Fibroblast of lung (primary cell): ENCODE measurements at regions not wholly inside any gene's neighbourhood (a gene's known extent, or its start where the extent isn't known, plus 50 kb on each side); places are given as distances from the start of the nearest gene placed in this dataset.

Experiments used
- DNase-seq, 2 donors: peaks; one replicate each; pipeline versions ENCODE4 v3.0.0 to v3.0.0-alpha.2; 2010; ENCODE audit warnings: low read depth in 2 of 2
- H2AFZ ChIP-seq: 2 replicates; pipeline ENCODE4 v1.5.1; 2012; ENCODE audit warnings: low read length, control low read depth, inconsistent platforms
- H3K27ac ChIP-seq: 2 replicates; pipeline ENCODE4 v1.5.1; 2011; ENCODE audit warnings: low read length, control low read depth; ENCODE audit not compliant: insufficient read depth
- H3K27me3 ChIP-seq: 2 replicates; pipeline ENCODE4 v1.5.1; 2011; ENCODE audit warnings: mild to moderate bottlenecking, low read length; ENCODE audit not compliant: control insufficient read depth, insufficient read depth
- H3K36me3 ChIP-seq: 2 replicates; pipeline ENCODE4 v1.5.1; 2011; ENCODE audit warnings: low read length; ENCODE audit not compliant: control insufficient read depth, insufficient read depth
- H3K4me1 ChIP-seq: 2 replicates; pipeline ENCODE4 v1.5.1; 2011; ENCODE audit warnings: low read length; ENCODE audit not compliant: control insufficient read depth, insufficient read depth; ENCODE audit errors: extremely low read depth
- H3K4me2 ChIP-seq: 2 replicates; pipeline ENCODE4 v1.5.1; 2011; ENCODE audit warnings: low read length, control low read depth; ENCODE audit not compliant: insufficient read depth; ENCODE audit errors: extremely low read depth
- H3K4me3 ChIP-seq, 4 experiments: fragments of 200-600 bp in 1 of 4; sonication (generic) in 1 of 4; replicated peaks in 1 of 4; 2 replicates each; pipeline ENCODE4 v1.5.1; 2011 to 2016; ENCODE audit warnings: low read length in 4 of 4, low read depth in 3 of 4, mild to moderate bottlenecking in 3 of 4, control low read depth in 2 of 4, inconsistent platforms in 1 of 4, mixed read lengths in 1 of 4; ENCODE audit not compliant: insufficient read depth in 1 of 4; ENCODE audit errors: control extremely low read depth in 1 of 4
- H3K79me2 ChIP-seq: 2 replicates; pipeline ENCODE4 v1.5.1; 2012; ENCODE audit warnings: mild to moderate bottlenecking, low read length, inconsistent platforms; ENCODE audit not compliant: control insufficient read depth, insufficient read depth
- H3K9ac ChIP-seq: 2 replicates; pipeline ENCODE4 v1.5.1; 2011; ENCODE audit warnings: mild to moderate bottlenecking, low read length, control low read depth; ENCODE audit not compliant: insufficient read depth
- H3K9me3 ChIP-seq: 2 replicates; pipeline ENCODE4 v1.5.1; 2012; ENCODE audit warnings: low read depth, low read length; ENCODE audit not compliant: control insufficient read depth, insufficient read depth
- H4K20me1 ChIP-seq: 2 replicates; pipeline ENCODE4 v1.5.1; 2011; ENCODE audit warnings: low read length; ENCODE audit not compliant: control insufficient read depth, insufficient read depth; ENCODE audit errors: extremely low read depth
- CTCF ChIP-seq, 2 donors: IDR thresholded peaks in 1 of 2; conservative IDR thresholded peaks in 1 of 2; 1 replicate in 1 of 2; 2 replicates in 1 of 2; pipeline ENCODE4 v1.5.1; 2011 to 2012; ENCODE audit warnings: low read length in 2 of 2, control low read depth in 1 of 2, inconsistent platforms in 1 of 2, low read depth in 1 of 2, mild to moderate bottlenecking in 1 of 2
- EZH2 ChIP-seq: IDR thresholded peaks from 2 replicates; pipeline ENCODE4 v1.5.1; 2012; ENCODE audit warnings: low read length, control low read depth, mild to moderate bottlenecking; ENCODE audit errors: missing control alignments

DNA sequence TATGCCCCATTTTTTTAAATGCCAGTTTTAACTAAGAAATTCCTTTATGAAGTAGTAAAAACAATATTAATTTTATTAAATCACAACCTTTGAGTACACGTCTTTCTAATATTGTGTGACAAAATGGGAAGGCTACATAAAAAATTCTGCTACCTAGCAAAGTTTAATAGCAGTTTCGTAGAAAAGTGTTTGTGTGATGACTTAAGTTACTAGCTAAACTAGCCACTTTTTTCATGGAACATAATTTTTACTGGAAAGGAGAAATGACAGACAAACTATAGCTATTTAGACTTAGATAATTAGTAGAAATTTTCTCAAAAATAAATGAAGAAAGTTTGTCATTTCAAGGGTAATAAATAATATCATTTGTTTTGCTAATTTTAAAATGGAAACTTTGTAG is 153.1 kb downstream of the GPAM start:
- Histone ChIP-seq H3K9me3 (no peaks in the 10 kb centered on the region), H2AFZ (no peak overlapping the region), H3K4me1 (no peaks in the 10 kb centered on the region), H3K27ac (no peak overlapping the region), H4K20me1 (no peaks in the 10 kb centered on the region), H3K4me2 (no peak overlapping the region), H3K27me3 (no peaks in the 10 kb centered on the region), H3K4me3 (no peak overlapping the region), H3K36me3 (no peaks in the 10 kb centered on the region), H3K9ac (no peak overlapping the region), H3K79me2 (no peaks in the 10 kb centered on the region)
- DNase-seq, result no peak
- TF ChIP-seq CTCF (conservative IDR thresholded peaks at IDR 0.05 in 1 of 2, IDR thresholded peaks at IDR 0.05 in 1 of 2; ENCODE audit: low read depth in 1 of 2, low read length in 2 of 2), result no peak
- no peak for TF ChIP-seq EZH2

DNA sequence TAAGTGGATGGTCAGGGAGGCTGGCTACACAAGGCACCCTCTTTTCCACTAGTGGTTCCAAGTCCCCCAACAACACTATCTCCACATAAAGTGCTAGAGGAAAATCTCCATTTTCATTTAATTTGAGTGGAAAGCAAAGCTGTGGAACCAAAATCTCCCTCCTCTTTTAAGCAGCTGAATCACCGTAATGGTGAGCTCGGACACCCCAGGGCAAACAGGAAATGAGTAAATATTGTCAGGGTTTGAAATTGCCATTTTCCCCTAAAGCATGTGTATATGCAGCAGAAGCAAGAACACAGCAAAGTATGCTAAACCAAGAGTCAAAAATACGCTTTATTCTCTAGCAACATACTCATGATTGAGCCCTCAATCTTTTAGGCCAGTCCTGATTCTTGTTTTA is 143.7 kb downstream of the GPAM start:
- Histone ChIP-seq H3K79me2 (no peaks in the 10 kb centered on the region), H3K9ac (no peak overlapping the region), H3K27ac (no peak overlapping the region), H3K9me3 (no peaks in the 10 kb centered on the region), H2AFZ (no peak overlapping the region), H3K4me1 (no peaks in the 10 kb centered on the region), H3K4me2 (no peak overlapping the region), H3K4me3 (no peak overlapping the region), H4K20me1 (no peaks in the 10 kb centered on the region), H3K27me3 (no peaks in the 10 kb centered on the region), H3K36me3 (no peaks in the 10 kb centered on the region)
- TF ChIP-seq CTCF (conservative IDR thresholded peaks at IDR 0.05 in 1 of 2, IDR thresholded peaks at IDR 0.05 in 1 of 2; ENCODE audit: low read depth in 1 of 2, low read length in 2 of 2) (no peak), EZH2 (no peak)
- no peak for DNase-seq

DNA sequence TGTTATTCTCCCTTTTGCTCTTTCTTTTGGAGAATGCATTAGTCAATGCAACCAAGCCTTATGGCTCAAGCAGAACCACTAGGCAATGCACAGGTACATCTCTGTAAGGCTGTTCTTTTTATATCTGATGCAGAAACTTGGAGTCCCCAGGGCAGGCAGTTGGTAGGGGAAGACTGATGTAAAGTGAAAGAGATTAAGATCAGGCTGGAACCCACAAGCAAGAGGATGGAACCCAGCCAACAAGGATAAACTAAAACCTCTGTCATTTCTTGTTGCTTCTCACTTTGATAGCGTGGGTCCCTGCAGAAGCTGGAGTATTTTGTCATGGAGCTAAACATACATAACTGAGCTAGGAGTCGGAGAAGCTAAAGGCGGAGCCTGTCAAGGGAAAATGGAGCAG is 142.9 kb downstream of the GPAM start:
- Histone ChIP-seq H3K4me3 (no peak overlapping the region), H4K20me1 (no peaks in the 10 kb centered on the region), H3K9ac (no peak overlapping the region), H3K4me1 (no peaks in the 10 kb centered on the region), H3K79me2 (no peaks in the 10 kb centered on the region), H3K27me3 (no peaks in the 10 kb centered on the region), H2AFZ (no peak overlapping the region), H3K36me3 (no peaks in the 10 kb centered on the region), H3K27ac (no peak overlapping the region), H3K9me3 (no peaks in the 10 kb centered on the region), H3K4me2 (no peak overlapping the region)
- TF ChIP-seq CTCF (conservative IDR thresholded peaks at IDR 0.05 in 1 of 2, IDR thresholded peaks at IDR 0.05 in 1 of 2; ENCODE audit: low read depth in 1 of 2, low read length in 2 of 2) (no peak), EZH2 (no peak)
- no peak for DNase-seq
